Nephron progenitor cell (in vitro differentiated cells): ENCODE measurements at regions not wholly inside any gene's neighbourhood (a gene's known extent, or its start where the extent isn't known, plus 50 kb on each side); places are given as distances from the start of the nearest gene placed in this dataset.

Experiments used
- DNase-seq: peaks from one replicate; pipeline ENCODE4 v3.0.0; 2021
- H3K27ac Mint-ChIP-seq: 2 replicates; pipeline ENCODE4 v1.8.0; 2021; ENCODE audit warnings: mild to moderate bottlenecking, moderate library complexity, mixed read lengths
- H3K27me3 Mint-ChIP-seq: 2 replicates; pipeline ENCODE4 v1.8.0; 2021; ENCODE audit warnings: mild to moderate bottlenecking, low read depth, mixed read lengths; ENCODE audit not compliant: poor library complexity
- H3K36me3 Mint-ChIP-seq: 2 replicates; pipeline ENCODE4 v1.8.0; 2021; ENCODE audit warnings: low read depth, mixed read lengths
- H3K4me1 Mint-ChIP-seq: 2 replicates; pipeline ENCODE4 v1.8.0; 2021; ENCODE audit warnings: mixed read lengths
- H3K4me3 Mint-ChIP-seq: 2 replicates; pipeline ENCODE4 v1.8.0; 2021; ENCODE audit warnings: mild to moderate bottlenecking, moderate library complexity, mixed read lengths
- H3K9me3 Mint-ChIP-seq: 2 replicates; pipeline ENCODE4 v1.8.0; 2021; ENCODE audit warnings: mild to moderate bottlenecking, moderate library complexity, mixed read lengths
- TF ChIP-seq, protein P1 (sequence below): fragments of 200-600 bp; sonication (generic); IDR thresholded peaks from 2 replicates; pipeline ENCODE4 v1.5.0; 2021; ENCODE audit warnings: antibody characterized with exemption

DNA sequence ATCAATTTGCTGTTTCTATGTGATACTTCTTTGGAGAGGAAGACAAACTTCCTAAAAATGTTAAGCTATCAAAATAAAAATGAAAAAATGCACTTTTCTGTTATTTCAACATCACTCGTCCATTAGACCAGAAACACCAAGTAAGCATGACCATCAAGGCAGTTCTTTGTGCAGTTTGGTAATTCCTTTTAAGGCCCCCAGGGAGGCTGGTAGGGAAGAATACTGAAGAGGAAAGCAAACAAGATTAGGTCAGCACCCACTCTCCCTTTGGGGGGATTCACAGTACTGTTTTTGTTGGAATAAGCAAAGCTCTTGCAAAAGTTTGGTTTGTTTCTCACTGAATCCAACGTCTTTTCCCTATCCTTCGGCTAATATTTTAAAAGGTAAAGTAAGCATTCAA is 206.8 kb upstream of the SLC35B3 start:
- no peaks in the 10 kb centered on the region for H3K27me3 Mint-ChIP-seq
- no peak overlapping the region for H3K27ac Mint-ChIP-seq

DNA sequence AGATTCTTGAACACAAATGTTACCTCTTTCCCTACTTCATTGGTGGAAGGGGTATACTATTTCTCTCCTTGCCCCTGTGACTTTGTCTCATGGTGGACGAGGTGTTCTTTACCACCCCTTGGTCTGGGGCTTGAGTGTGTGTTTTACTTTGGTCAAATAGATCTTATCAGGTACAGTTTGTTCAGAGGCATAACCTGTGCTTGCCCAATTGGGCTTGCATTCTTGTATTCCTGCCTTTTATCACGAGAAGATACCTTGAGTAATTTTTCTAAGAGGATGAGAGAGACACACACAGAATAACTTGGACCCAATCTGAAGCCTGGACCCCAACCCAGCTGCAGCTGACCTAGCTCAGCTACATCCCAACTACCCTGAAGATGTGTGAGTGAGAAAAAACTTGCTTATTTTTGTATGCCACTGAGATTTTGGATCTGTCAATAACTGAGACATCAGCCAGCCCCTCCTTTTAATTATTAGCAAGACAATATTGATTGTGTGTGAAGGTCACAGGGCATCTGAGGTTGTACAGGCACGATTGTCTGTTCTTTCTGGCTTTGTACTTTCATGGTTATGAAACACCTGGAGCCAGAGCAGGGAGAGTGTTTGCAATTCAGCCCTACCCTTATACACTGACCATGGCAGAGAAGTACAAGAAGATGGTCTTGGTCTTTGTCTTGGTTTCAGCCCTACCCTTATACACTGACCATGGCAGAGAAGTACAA is 204.7 kb upstream of the SLC35B3 start:
- H3K27ac Mint-ChIP-seq: no peak overlapping the region
- H3K9me3 Mint-ChIP-seq: peaks cover 10% of the 10 kb centered on the region
- H3K4me3 Mint-ChIP-seq: no peak overlapping the region
- TF ChIP-seq, protein P1, sequence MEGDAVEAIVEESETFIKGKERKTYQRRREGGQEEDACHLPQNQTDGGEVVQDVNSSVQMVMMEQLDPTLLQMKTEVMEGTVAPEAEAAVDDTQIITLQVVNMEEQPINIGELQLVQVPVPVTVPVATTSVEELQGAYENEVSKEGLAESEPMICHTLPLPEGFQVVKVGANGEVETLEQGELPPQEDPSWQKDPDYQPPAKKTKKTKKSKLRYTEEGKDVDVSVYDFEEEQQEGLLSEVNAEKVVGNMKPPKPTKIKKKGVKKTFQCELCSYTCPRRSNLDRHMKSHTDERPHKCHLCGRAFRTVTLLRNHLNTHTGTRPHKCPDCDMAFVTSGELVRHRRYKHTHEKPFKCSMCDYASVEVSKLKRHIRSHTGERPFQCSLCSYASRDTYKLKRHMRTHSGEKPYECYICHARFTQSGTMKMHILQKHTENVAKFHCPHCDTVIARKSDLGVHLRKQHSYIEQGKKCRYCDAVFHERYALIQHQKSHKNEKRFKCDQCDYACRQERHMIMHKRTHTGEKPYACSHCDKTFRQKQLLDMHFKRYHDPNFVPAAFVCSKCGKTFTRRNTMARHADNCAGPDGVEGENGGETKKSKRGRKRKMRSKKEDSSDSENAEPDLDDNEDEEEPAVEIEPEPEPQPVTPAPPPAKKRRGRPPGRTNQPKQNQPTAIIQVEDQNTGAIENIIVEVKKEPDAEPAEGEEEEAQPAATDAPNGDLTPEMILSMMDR: no peak
- H3K27me3 Mint-ChIP-seq: peaks cover 9% of the 10 kb centered on the region
- H3K4me1 Mint-ChIP-seq: peaks cover 17% of the 10 kb centered on the region
- no peaks in the 10 kb centered on the region for H3K36me3 Mint-ChIP-seq
- no peak for DNase-seq

More for the DNA sequence above, 206.8 kb upstream of the SLC35B3 start:
- H3K4me1 Mint-ChIP-seq: peaks cover 17% of the 10 kb centered on the region
- TF ChIP-seq, protein P1: no peak
- peaks cover 12% of the 10 kb centered on the region for H3K9me3 Mint-ChIP-seq
- no peak for DNase-seq
- no peaks in the 10 kb centered on the region for H3K36me3 Mint-ChIP-seq
- no peak overlapping the region for H3K4me3 Mint-ChIP-seq

DNA sequence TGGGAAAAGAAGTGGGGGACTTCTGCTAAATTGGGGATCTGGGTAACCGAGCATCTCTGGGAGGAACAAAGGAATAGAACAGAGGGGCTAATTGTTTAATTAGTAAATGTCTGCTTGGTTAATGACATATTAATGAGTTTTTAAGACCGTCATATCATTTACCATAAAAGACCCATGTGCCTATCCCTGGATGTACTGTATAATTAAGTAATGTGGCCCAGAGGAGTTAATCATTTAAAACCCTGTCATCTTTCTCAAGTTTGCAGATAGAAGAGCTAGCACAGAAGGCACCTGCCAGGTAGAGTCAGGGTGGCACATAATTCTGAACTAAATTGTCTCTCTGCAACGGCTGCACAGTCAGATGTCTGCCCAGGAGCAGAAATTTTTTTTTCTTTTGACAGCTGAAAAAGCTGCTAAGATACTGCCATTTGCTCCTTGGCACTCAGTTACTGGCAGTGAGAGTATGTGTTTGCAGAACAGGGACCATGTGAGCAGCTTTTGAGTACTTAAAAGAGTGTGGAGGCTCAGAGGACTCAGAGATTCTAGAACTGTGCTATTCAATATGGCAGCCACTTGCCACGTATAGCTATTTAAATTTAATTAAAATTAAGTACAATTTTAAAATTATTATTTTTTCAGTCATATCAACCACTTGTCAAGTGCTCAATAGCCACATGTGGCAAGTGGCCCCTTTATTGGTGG is 202.7 kb upstream of the SLC35B3 start:
- Mint-ChIP-seq H3K27ac (no peak overlapping the region), H3K36me3 (no peaks in the 10 kb centered on the region), H3K4me3 (no peak overlapping the region), H3K4me1 (peaks cover 22% of the 10 kb centered on the region), H3K27me3 (peaks cover 12% of the 10 kb centered on the region), H3K9me3 (no peaks in the 10 kb centered on the region)
- DNase-seq: no peak
- TF ChIP-seq, protein P1: no peak

DNA sequence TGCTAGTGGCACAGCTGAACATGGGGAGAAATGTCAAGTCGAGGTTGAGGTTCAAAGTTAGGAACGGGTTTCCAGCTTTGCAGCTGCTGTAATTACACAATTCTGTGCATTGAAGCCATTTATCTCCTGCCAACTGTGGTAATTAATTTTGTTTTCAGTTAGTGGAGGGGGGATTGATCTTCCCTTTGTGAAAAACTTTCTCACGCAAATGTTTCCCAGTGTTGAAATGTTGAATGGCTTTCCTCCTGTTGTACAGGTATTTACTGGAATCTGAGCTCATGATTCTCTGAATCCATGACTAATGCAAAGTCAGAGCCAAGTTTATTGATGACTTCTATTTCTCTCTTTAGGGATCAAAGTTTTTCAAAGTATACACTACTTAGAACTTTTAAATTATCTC is 198.4 kb upstream of the SLC35B3 start:
- no peak overlapping the region for H3K27ac Mint-ChIP-seq
- TF ChIP-seq, protein P1: no peak
- no peak for DNase-seq
- peaks cover 12% of the 10 kb centered on the region for H3K27me3 Mint-ChIP-seq
- H3K4me1 Mint-ChIP-seq: peaks cover 18% of the 10 kb centered on the region
- no peak overlapping the region for H3K4me3 Mint-ChIP-seq
- no peaks in the 10 kb centered on the region for H3K36me3 Mint-ChIP-seq
- H3K9me3 Mint-ChIP-seq: no peaks in the 10 kb centered on the region

DNA sequence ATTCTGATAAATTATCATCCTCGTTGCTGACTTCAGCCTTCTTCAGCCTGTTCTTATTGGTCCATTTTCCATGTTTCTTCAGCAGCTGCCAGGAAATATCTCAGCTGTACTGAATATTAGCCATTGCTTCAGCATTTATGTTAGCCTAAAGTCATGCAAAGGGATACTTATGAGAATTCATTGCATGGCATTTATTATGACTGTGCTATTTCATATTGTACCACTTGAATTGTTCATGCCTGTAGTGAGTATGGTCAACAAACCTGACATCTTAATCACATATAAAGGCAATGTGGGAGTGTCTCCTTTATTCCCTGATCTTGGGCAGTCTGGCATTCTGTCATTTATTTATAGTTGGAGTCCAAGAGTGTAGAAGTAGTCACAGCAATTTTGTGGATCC is 193.4 kb upstream of the SLC35B3 start:
- H3K27me3 Mint-ChIP-seq: no peaks in the 10 kb centered on the region
- no peak for DNase-seq
- no peaks in the 10 kb centered on the region for H3K36me3 Mint-ChIP-seq
- no peak overlapping the region for H3K27ac Mint-ChIP-seq
- H3K4me1 Mint-ChIP-seq: peaks cover 14% of the 10 kb centered on the region
- TF ChIP-seq, protein P1: no peak
- H3K9me3 Mint-ChIP-seq: no peaks in the 10 kb centered on the region
- H3K4me3 Mint-ChIP-seq: no peak overlapping the region
